ENCODE measurements at regions not wholly inside any gene's neighbourhood (a gene's known extent, or its start where the extent isn't known, plus 50 kb on each side); places are given as distances from the start of the nearest gene placed in this dataset.

DNA sequence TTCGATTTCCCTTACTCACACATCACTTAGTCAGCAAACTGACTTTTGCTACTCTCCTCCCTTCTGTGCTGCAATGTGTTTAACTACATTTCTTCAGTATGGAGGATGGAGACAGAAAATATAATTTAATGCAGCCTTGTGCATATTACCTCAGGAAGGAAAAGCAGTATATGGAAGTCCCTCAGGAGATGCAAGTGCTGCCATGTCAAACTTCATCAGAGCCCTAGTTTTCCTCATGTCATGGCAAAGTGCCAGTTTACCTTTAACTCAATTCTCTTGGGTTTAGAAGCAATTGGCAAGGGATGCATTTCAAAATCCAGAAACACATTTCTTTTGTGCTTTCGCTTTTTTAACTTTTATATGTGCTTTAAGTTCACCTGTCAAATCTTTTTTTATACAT, 365.4 kb downstream of the ISL1 start:
- TF ChIP-seq POLR2AphosphoS5 (IDR thresholded peaks at IDR 0.05; ENCODE audit: insufficient read depth in 1 of 2, low read depth in 1 of 2), result no peak
- TF ChIP-seq POLR2A (IDR thresholded peaks at IDR 0.05), result no peak
